H1 (cell line): ENCODE measurements at regions not wholly inside any gene's neighbourhood (a gene's known extent, or its start where the extent isn't known, plus 50 kb on each side); places are given as distances from the start of the nearest gene placed in this dataset.

ENCODE experiments used
- CTCF ChIA-PET: fragments of 300-600 bp; sonication (Branson Sonifier 250); formaldehyde crosslinking; loops from one replicate; lab custom pipeline; 2021; ENCODE audit not compliant: partially characterized antibody; lab: Charles Lee
- POLR2A ChIA-PET: fragments of 300-600 bp; sonication (Branson Sonifier 250); formaldehyde crosslinking; loops from one replicate; lab custom pipeline; 2021; ENCODE audit warnings: inconsistent platforms; ENCODE audit not compliant: partially characterized antibody; lab: Charles Lee
- DNase-seq, 2 experiments: peaks; one replicate each; pipeline versions ENCODE4 v3.0.0 to v3.0.0-alpha.2; 2010 to 2022; ENCODE audit warnings: low spot score in 2 of 2, low read depth in 1 of 2, mixed read lengths in 1 of 2
- FAIRE-seq: peaks from 2 replicates; lab custom pipeline; 2011; peaks lifted over from hg19 to GRCh38; lab: Jason Lieb, UNC
- H2AFZ ChIP-seq: 2 replicates; pipeline ENCODE4 v1.8.1; 2012; ENCODE audit warnings: low read length, inconsistent platforms
- H2AK5ac ChIP-seq: 2 replicates; pipeline ENCODE4 v1.6.1; 2013; ENCODE audit warnings: low read depth, low read length
- H2BK120ac ChIP-seq: replicated peaks from 2 replicates; pipeline ENCODE3; 2013; ENCODE audit warnings: low read depth, low read length, inconsistent platforms
- H2BK12ac ChIP-seq: 2 replicates; pipeline ENCODE4 v1.6.1; 2013; ENCODE audit warnings: low read depth, low read length
- H2BK15ac ChIP-seq: 2 replicates; pipeline ENCODE4 v1.6.1; 2013; ENCODE audit warnings: low read length
- H2BK20ac ChIP-seq: 2 replicates; pipeline ENCODE4 v1.6.1; 2013; ENCODE audit warnings: low read length
- H2BK5ac ChIP-seq: 2 replicates; pipeline ENCODE4 v1.6.1; 2013; ENCODE audit warnings: low read depth, low read length
- H3K14ac ChIP-seq: 2 replicates; pipeline ENCODE4 v1.6.1; 2013; ENCODE audit warnings: inconsistent platforms; ENCODE audit not compliant: insufficient read length
- H3K18ac ChIP-seq: 2 replicates; pipeline ENCODE4 v1.6.1; 2013; ENCODE audit warnings: low read length; ENCODE audit errors: extremely low read depth
- H3K23ac ChIP-seq: 2 replicates; pipeline ENCODE4 v1.6.1; 2013; ENCODE audit warnings: inconsistent platforms; ENCODE audit not compliant: insufficient read length
- H3K23me2 ChIP-seq: 2 replicates; pipeline ENCODE4 v1.6.1; 2013; ENCODE audit warnings: low read depth, low read length
- H3K27ac ChIP-seq: 2 replicates; pipeline ENCODE4 v1.6.1; 2011; ENCODE audit warnings: low read depth, low read length, inconsistent platforms
- H3K27me3 ChIP-seq, 4 experiments: replicated peaks in 1 of 4; 1 replicate in 1 of 4; 2 replicates in 3 of 4; pipeline versions ENCODE4 v1.6.1 to v1.8.1; 2011 to 2013; ENCODE audit warnings: low read length in 3 of 4, mild to moderate bottlenecking in 3 of 4, inconsistent platforms in 2 of 4, mixed read lengths in 2 of 4, moderate library complexity in 1 of 4; ENCODE audit not compliant: control insufficient read depth in 3 of 4, insufficient read depth in 3 of 4; ENCODE audit errors: extremely low read depth in 1 of 4
- H3K36me3 ChIP-seq, 4 experiments: 2 replicates each; pipeline versions ENCODE4 v1.6.1 to v1.8.1; 2011 to 2013; ENCODE audit warnings: mild to moderate bottlenecking in 4 of 4, low read length in 3 of 4, moderate library complexity in 2 of 4, control low read depth in 1 of 4, inconsistent platforms in 1 of 4; ENCODE audit not compliant: insufficient read depth in 4 of 4, control insufficient read depth in 2 of 4
- H3K4ac ChIP-seq: replicated peaks from 2 replicates; pipeline ENCODE3; 2013; ENCODE audit warnings: low read length, low read depth, mixed read lengths, inconsistent platforms; ENCODE audit not compliant: insufficient read length
- H3K4me1 ChIP-seq, 4 experiments: replicated peaks in 1 of 4; 1 replicate in 1 of 4; 2 replicates in 3 of 4; pipeline versions ENCODE4 v1.6.1 to v1.8.1; 2011 to 2013; ENCODE audit warnings: low read length in 3 of 4, inconsistent platforms in 2 of 4, mixed read lengths in 1 of 4; ENCODE audit not compliant: insufficient read depth in 4 of 4, control insufficient read depth in 3 of 4
- H3K4me2 ChIP-seq, 2 experiments: 2 replicates each; pipeline versions ENCODE4 v1.6.1 to v1.8.1; 2011 to 2013; ENCODE audit warnings: low read depth in 2 of 2, low read length in 2 of 2, control low read depth in 1 of 2, inconsistent platforms in 1 of 2, mild to moderate bottlenecking in 1 of 2; ENCODE audit not compliant: insufficient read depth in 1 of 2
- H3K4me3 ChIP-seq, 4 experiments: fragments of 200-600, 300-600 bp in 1 of 4; sonication (generic), shearing (Covaris generic), sonication (Bioruptor Twin) in 1 of 4; 2 replicates each; pipeline versions ENCODE4 v1.5.1 to v1.8.1; 2011 to 2016; ENCODE audit warnings: low read length in 4 of 4, low read depth in 3 of 4, control low read depth in 2 of 4, inconsistent platforms in 2 of 4, mild to moderate bottlenecking in 2 of 4, mixed read lengths in 1 of 4, moderate library complexity in 1 of 4; ENCODE audit not compliant: insufficient read depth in 2 of 4; ENCODE audit errors: extremely low read depth in 1 of 4
- H3K56ac ChIP-seq: replicated peaks from 2 replicates; pipeline ENCODE3; 2013; ENCODE audit warnings: low read depth, mild to moderate bottlenecking, mixed read lengths, low read length, inconsistent platforms; ENCODE audit not compliant: insufficient read length
- H3K79me1 ChIP-seq: 2 replicates; pipeline ENCODE4 v1.6.1; 2013; ENCODE audit warnings: low read depth, low read length, control low read depth
- H3K79me2 ChIP-seq, 2 experiments: 2 replicates each; pipeline versions ENCODE4 v1.6.1 to v1.8.1; 2012 to 2013; ENCODE audit warnings: low read length in 2 of 2, mild to moderate bottlenecking in 2 of 2, inconsistent platforms in 1 of 2; ENCODE audit not compliant: insufficient read depth in 2 of 2, control insufficient read depth in 1 of 2
- H3K9ac ChIP-seq, 4 experiments: replicated peaks in 1 of 4; 1 replicate in 1 of 4; 2 replicates in 3 of 4; pipeline versions ENCODE4 v1.6.1 to v1.8.1; 2011 to 2013; ENCODE audit warnings: low read depth in 3 of 4, low read length in 3 of 4, control low read depth in 2 of 4, mild to moderate bottlenecking in 2 of 4, moderate library complexity in 2 of 4, inconsistent platforms in 1 of 4; ENCODE audit errors: extremely low read depth in 1 of 4
- H3K9me3 ChIP-seq, 2 experiments: 2 replicates each; pipeline versions ENCODE4 v1.6.1 to v1.8.1; 2012 to 2013; ENCODE audit warnings: mild to moderate bottlenecking in 2 of 2, moderate library complexity in 2 of 2, control low read depth in 1 of 2, inconsistent platforms in 1 of 2, low read depth in 1 of 2, low read length in 1 of 2, mixed read lengths in 1 of 2; ENCODE audit not compliant: insufficient read depth in 2 of 2
- H4K20me1 ChIP-seq, 2 experiments: replicated peaks in 1 of 2; 2 replicates each; pipeline versions ENCODE3 to v1.8.1; 2011 to 2013; ENCODE audit warnings: inconsistent platforms in 2 of 2, low read length in 2 of 2, mild to moderate bottlenecking in 1 of 2; ENCODE audit not compliant: insufficient read depth in 2 of 2, control insufficient read depth in 1 of 2
- H4K5ac ChIP-seq: 2 replicates; pipeline ENCODE4 v1.6.1; 2013; ENCODE audit warnings: low read length, low read depth, mixed read lengths, inconsistent platforms; ENCODE audit not compliant: insufficient read length
- H4K8ac ChIP-seq: 2 replicates; pipeline ENCODE4 v1.8.0; 2013; ENCODE audit warnings: mild to moderate bottlenecking, moderate library complexity, low read length, inconsistent platforms; ENCODE audit not compliant: insufficient read depth; ENCODE audit errors: extremely low read depth
- H4K91ac ChIP-seq: replicated peaks from 2 replicates; pipeline ENCODE3; 2013; ENCODE audit warnings: low read length, mixed read lengths, inconsistent platforms; ENCODE audit not compliant: insufficient read length
- KDM4A ChIP-seq: IDR thresholded peaks from one replicate; pipeline ENCODE4 v1.7.1; 2012; ENCODE audit warnings: low read depth, mild to moderate bottlenecking, moderate library complexity, low read length, inconsistent platforms; ENCODE audit not compliant: severe bottlenecking
- MAFK ChIP-seq: IDR thresholded peaks from 2 replicates; pipeline ENCODE4 v1.6.1; 2012; ENCODE audit warnings: low read depth, mild to moderate bottlenecking, improper control_type of control experiment, low read length
- WGBS, 2 experiments: shearing (Covaris generic) in 1 of 2; methylation state at CpG; one replicate each; pipeline versions ENCODE4 v1.1.6 to v1.1.7; 2013 to 2015; ENCODE audit warnings: low lambda C conversion rate in 2 of 2, mixed read lengths in 2 of 2, inconsistent platforms in 1 of 2, low coverage in 1 of 2, missing lambda C conversion rate in 1 of 2; ENCODE audit not compliant: insufficient replicate concordance in 2 of 2, insufficient coverage in 1 of 2, insufficient read length in 1 of 2; ENCODE audit errors: extremely low coverage in 1 of 2, missing lambda C conversion rate in 1 of 2; 5-methylcytosine and 5-hydroxymethylcytosine counted together

- no peak for DNase-seq
- POLR2A ChIA-PET: no interaction called here
These were observed 67.2 kb downstream of the NKX2-1 start for GRCh38 chr14:36452860-36453259.

More at GRCh38 chr14:36452860-36453259, 67.2 kb downstream of the NKX2-1 start:
- Histone ChIP-seq H3K4me1 (no peaks in the 10 kb centered on the region; a peak in 1 of 7 replicates), H4K91ac (no peak overlapping the region), H4K5ac (no peak overlapping the region), H3K27ac (no peak overlapping the region), H3K36me3 (no peaks in the 10 kb centered on the region), H3K4me2 (no peak overlapping the region), H2AFZ (no peak overlapping the region), H3K27me3 (peaks cover 0 to 5% (median 0%) of the 10 kb centered on the region in 4 experiments; a peak in 3 of 7 replicates), H3K23me2 (no peaks in the 10 kb centered on the region), H4K8ac (no peak overlapping the region), H3K23ac (no peak overlapping the region), H2BK12ac (no peak overlapping the region), H2AK5ac (no peak overlapping the region), H3K9me3 (no peaks in the 10 kb centered on the region), H3K79me2 (no peaks in the 10 kb centered on the region), H3K4me3 (no peak overlapping the region), H3K56ac (no peak overlapping the region), H3K9ac (no peak overlapping the region), H3K79me1 (no peaks in the 10 kb centered on the region), H3K4ac (no peak overlapping the region), H2BK15ac (no peak overlapping the region), H3K18ac (no peak overlapping the region), H2BK5ac (no peak overlapping the region), H3K14ac (no peak overlapping the region), H2BK120ac (no peak overlapping the region), H2BK20ac (no peak overlapping the region), H4K20me1 (no peaks in the 10 kb centered on the region)
- 84% methylated on average over 7 of the region's 7 CpGs; no CpG with 5 or more reads in 1 of the 2 experiments for WGBS, 2 experiments
- peak; percentile 67; the same call in 1 of the 2 replicates for TF ChIP-seq MAFK
- TF ChIP-seq KDM4A: no peak
- CTCF ChIA-PET: interaction anchor here (0.9 to 8.3 kb wide), 13 partner anchors 10 to 555 kb away, joined by 3 to 68 read pairs (median 4); no protein-coding TSS in a partner anchor
- FAIRE-seq: no peak
